Gastroesophageal sphincter (tissue), 4 donors: ENCODE measurements at regions not wholly inside any gene's neighbourhood (a gene's known extent, or its start where the extent isn't known, plus 50 kb on each side); places are given as distances from the start of the nearest gene placed in this dataset.
"Not testable (repeated sequence)": the region's sequence is repeated elsewhere in the genome, so short reads cannot be mapped to it uniquely, and the experiment has no call there.

Source experiments
- ATAC-seq: fragments of 150-250 bp; one replicate; pipeline ENCODE4 v1.9.1; 2016; ENCODE audit warnings: mild to moderate bottlenecking, moderate library complexity
- H3K27ac ChIP-seq, 4 donors: fragments of 200-600 bp; sonication (generic) in 3 of 4; 1 replicate in 3 of 4; 2 replicates in 1 of 4; pipeline ENCODE4 v1.5.1; 2016 to 2019
- H3K27me3 ChIP-seq: fragments of 200-600 bp; sonication (generic); one replicate; pipeline ENCODE4 v1.5.1; 2019
- H3K36me3 ChIP-seq, 2 donors: fragments of 200-600 bp; sonication (generic); one replicate each; pipeline ENCODE4 v1.5.1; 2019; ENCODE audit warnings: control low read depth in 1 of 2
- H3K4me1 ChIP-seq, 3 donors: fragments of 200-600 bp; sonication (generic); 1 replicate in 2 of 3; 2 replicates in 1 of 3; pipeline ENCODE4 v1.5.1; 2016 to 2019; ENCODE audit warnings: control low read depth in 2 of 3
- H3K4me3 ChIP-seq, 2 donors: fragments of 200-600 bp; sonication (generic); one replicate each; pipeline ENCODE4 v1.5.1; 2019; ENCODE audit warnings: mild to moderate bottlenecking in 1 of 2, moderate library complexity in 1 of 2
- H3K9me3 ChIP-seq, 3 donors: fragments of 200-600 bp; sonication (generic); one replicate each; pipeline ENCODE4 v1.5.1; 2017 to 2019; ENCODE audit warnings: control low read depth in 2 of 3
- EP300 ChIP-seq: sonication (generic); formaldehyde crosslinking; IDR thresholded peaks from one replicate; pipeline ENCODE4 v1.6.1; 2017; ENCODE audit warnings: antibody characterized with exemption, mild to moderate bottlenecking
- POLR2A ChIP-seq, 2 donors: fragments of 450-650 bp; IDR thresholded peaks; one replicate each; pipeline ENCODE4 v1.6.1; 2017; ENCODE audit warnings: antibody characterized with exemption in 2 of 2, mild to moderate bottlenecking in 2 of 2, moderate library complexity in 1 of 2
- POLR2AphosphoS5 ChIP-seq: sonication (generic); formaldehyde crosslinking; IDR thresholded peaks from one replicate; pipeline ENCODE4 v1.6.1; 2017; ENCODE audit warnings: antibody characterized with exemption
- WGBS, 2 donors: methylation state at CpG; one replicate each; pipeline ENCODE4 v1.1.5; 2018; ENCODE audit warnings: low coverage in 1 of 2; 5-methylcytosine and 5-hydroxymethylcytosine counted together
- TF ChIP-seq, protein P1 (sequence below), 4 experiments: fragments of 200-600 bp in 2 of 4; fragments of 450-650 bp in 2 of 4; sonication (generic) in 1 of 4; IDR thresholded peaks; one replicate each; pipeline ENCODE4 v1.5.1; 2017 to 2019; ENCODE audit warnings: antibody characterized with exemption in 4 of 4, mild to moderate bottlenecking in 2 of 4, moderate library complexity in 2 of 4

DNA sequence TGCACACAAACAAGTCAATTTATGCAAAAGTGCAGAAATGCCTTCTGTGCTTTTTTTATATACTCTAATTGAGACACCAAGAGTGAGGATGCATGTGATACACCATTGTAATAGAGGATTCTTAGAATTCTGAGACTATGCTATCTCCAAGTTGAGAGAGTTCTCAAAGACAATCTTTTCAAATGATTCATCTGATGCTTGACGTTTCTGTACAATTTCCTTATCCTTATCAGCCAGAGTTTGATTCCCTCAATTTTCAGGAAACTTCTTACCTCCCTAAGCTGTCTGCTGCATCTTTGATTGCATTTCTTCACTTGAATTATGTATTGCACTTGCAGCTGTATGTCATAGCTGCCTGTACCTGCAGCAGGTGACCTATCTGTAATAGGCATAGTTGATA is 211.3 kb upstream of the SPAG17 start:
- Histone ChIP-seq H3K4me3 (no peak overlapping the region), H3K36me3 (no peaks in the 10 kb centered on the region), H3K27ac (no peak overlapping the region), H3K9me3 (no peaks in the 10 kb centered on the region), H3K4me1 (peaks cover 4 to 16% (median 7%) of the 10 kb centered on the region in 3 donors), H3K27me3 (no peaks in the 10 kb centered on the region)
- 28 to 38% methylated on average over 1 of the region's 1 CpG for WGBS, 2 donors
- TF ChIP-seq POLR2A (IDR thresholded peaks at IDR 0.05), result no peak
- no peak for TF ChIP-seq EP300
- TF ChIP-seq, protein P1, sequence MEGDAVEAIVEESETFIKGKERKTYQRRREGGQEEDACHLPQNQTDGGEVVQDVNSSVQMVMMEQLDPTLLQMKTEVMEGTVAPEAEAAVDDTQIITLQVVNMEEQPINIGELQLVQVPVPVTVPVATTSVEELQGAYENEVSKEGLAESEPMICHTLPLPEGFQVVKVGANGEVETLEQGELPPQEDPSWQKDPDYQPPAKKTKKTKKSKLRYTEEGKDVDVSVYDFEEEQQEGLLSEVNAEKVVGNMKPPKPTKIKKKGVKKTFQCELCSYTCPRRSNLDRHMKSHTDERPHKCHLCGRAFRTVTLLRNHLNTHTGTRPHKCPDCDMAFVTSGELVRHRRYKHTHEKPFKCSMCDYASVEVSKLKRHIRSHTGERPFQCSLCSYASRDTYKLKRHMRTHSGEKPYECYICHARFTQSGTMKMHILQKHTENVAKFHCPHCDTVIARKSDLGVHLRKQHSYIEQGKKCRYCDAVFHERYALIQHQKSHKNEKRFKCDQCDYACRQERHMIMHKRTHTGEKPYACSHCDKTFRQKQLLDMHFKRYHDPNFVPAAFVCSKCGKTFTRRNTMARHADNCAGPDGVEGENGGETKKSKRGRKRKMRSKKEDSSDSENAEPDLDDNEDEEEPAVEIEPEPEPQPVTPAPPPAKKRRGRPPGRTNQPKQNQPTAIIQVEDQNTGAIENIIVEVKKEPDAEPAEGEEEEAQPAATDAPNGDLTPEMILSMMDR (IDR thresholded peaks at IDR 0.05), result peak in 1 of 4 experiments; percentile 4
- TF ChIP-seq POLR2AphosphoS5, result no peak
- ATAC-seq, result no peak

DNA sequence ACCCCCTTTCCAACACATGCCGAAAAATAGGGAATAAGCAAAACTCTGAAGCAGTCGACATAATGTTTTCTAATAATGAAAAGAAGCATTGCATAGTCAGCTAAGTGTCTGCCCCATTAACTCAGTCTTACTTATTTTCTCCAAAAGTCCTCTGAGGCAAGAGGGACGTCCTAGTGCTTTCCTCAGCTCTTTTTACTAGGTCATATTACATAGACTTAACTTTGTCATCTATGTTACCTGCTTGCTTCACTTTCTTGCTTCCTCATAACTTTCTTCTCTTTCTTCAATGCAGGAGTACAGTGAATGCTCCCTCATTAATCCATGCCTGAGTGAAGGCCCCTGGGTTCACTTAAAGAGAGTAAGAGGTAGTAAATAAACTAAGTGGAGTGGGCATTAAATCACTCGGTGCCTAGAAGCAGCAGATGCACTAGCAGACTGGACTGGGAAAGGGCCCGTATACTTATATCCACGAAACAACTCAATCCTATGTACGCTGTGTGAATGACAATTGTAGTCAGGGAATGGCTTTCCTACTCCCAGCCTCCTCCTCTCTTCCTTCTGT is 210.5 kb upstream of the SPAG17 start:
- no peak overlapping the region for H3K4me3 ChIP-seq
- H3K27me3 ChIP-seq, result no peaks in the 10 kb centered on the region
- no peak overlapping the region for H3K27ac ChIP-seq
- H3K9me3 ChIP-seq, result no peaks in the 10 kb centered on the region
- no peak for ATAC-seq
- 71 to 81% methylated on average over 7 of the region's 7 CpGs for WGBS, 2 donors
- no peaks in the 10 kb centered on the region for H3K36me3 ChIP-seq
- TF ChIP-seq, protein P1 (IDR thresholded peaks at IDR 0.05), result no peak
- H3K4me1 ChIP-seq, result peaks cover 4 to 16% (median 7%) of the 10 kb centered on the region in 3 donors

DNA sequence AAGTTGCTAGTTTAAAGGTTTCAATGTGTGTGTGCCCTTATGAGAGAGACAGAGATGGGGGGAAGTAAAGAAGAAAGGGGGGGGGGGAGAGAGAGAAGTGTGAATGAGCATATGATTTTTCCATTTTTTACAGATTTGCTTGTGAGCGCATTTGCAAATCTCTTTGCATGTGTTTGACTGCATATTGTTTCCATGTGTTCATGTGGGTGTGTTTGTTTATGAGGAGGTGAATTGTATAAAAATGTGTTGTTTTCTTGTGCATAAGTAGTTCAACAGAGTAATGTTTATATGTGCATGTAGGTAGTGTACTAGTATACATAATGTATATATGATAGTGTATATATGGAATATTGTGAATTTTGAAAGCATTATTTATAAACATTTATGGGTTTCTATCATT is 205.9 kb upstream of the SPAG17 start:
- TF ChIP-seq, protein P1 (IDR thresholded peaks at IDR 0.05), result no peak
- TF ChIP-seq EP300 (no peak), POLR2AphosphoS5 (no peak), POLR2A (IDR thresholded peaks at IDR 0.05) (no peak)
- Histone ChIP-seq H3K27me3 (no peaks in the 10 kb centered on the region), H3K27ac (no peak overlapping the region), H3K36me3 (no peaks in the 10 kb centered on the region), H3K4me3 (no peak overlapping the region), H3K4me1 (no peaks in the 10 kb centered on the region), H3K9me3 (no peaks in the 10 kb centered on the region)
- WGBS, 2 donors, result 100% methylated on average over 1 of the region's 1 CpG
- no peak for ATAC-seq

DNA sequence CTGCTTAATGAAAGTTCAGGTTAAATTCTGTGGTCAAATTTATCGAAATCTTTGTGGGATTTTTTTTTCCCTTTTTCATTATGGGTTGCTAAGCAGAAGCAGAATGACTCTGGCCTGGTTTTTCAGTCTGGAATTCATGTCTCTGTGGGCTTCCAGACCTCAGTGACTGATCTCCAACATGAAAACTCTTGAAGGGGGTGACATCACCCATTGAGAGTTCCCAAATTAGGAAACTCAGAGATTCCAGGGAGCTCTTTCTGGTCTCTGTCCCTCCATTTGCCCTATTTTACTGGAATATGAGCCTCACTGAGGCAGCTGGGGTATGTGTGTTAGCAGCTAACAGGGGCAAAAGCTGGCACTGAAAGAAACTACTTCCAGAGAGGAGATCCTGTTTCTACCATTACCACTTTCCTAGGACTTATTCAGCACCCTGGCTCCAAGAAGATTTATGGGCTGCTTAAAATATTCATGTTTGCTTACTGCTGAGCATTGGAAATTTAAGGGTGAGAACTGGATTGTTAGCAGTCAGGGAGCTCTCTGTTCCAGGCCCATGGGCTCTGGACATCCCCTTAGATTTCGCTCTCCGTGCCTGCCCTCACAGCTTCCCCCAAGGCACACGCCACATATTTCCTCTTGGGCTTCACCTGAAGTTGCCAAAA is 203.4 kb upstream of the SPAG17 start:
- Histone ChIP-seq H3K27me3 (no peaks in the 10 kb centered on the region), H3K36me3 (no peaks in the 10 kb centered on the region), H3K27ac (no peak overlapping the region), H3K4me3 (no peak overlapping the region), H3K9me3 (no peaks in the 10 kb centered on the region), H3K4me1 (no peaks in the 10 kb centered on the region)
- TF ChIP-seq EP300, result no peak
- TF ChIP-seq, protein P1 (IDR thresholded peaks at IDR 0.05), result no peak
- TF ChIP-seq POLR2AphosphoS5, result no peak
- no peak for TF ChIP-seq POLR2A (IDR thresholded peaks at IDR 0.05)
- 91 to 100% methylated on average over 4 of the region's 4 CpGs for whole genome bisulfite sequencing, 2 donors
- no peak for ATAC-seq

DNA sequence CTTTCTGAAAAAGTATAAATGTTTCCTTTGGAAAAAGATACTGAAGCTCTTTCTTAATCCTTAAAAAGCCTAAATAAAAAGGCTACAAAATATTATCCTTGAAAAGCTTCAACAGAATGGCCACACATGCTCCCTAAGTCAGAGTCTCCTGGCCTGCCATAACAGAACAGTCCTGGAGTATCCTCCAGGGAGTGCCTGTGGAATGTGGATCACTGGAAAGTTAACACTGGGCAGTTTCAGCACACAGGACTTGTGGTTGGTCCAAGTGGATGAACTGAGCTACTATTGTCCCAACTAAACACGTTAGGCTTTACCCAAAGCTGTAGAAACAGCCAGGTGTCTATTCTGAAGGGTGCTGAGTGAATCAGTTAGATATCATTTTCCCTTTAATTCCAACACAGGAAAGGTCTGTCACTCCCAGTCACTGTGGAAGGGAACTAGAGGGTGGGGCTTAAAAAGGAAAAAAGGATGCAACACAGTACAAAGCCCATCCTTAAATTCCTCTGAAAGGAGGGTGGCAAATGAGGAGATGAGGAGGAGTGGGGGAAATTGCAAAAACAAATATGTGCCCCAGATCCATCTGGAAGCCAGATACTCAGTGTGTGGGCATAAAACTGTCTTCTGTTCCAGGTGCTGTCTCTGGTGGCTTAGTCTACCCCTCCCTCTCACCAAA is 196.3 kb upstream of the SPAG17 start:
- 40% methylated on average over 1 of the region's 1 CpG; no CpG with 5 or more reads in 1 of the 2 donors for WGBS, 2 donors
- Histone ChIP-seq H3K9me3 (peaks cover 0 to 6% (median 0%) of the 10 kb centered on the region in 3 donors), H3K4me3 (no peak overlapping the region), H3K4me1 (no peaks in the 10 kb centered on the region), H3K27ac (no peak overlapping the region), H3K36me3 (no peaks in the 10 kb centered on the region), H3K27me3 (no peaks in the 10 kb centered on the region)
- no peak for ATAC-seq
- TF ChIP-seq EP300 (no peak), POLR2A (IDR thresholded peaks at IDR 0.05) (no peak), POLR2AphosphoS5 (no peak)
- TF ChIP-seq, protein P1 (IDR thresholded peaks at IDR 0.05), result no peak

DNA sequence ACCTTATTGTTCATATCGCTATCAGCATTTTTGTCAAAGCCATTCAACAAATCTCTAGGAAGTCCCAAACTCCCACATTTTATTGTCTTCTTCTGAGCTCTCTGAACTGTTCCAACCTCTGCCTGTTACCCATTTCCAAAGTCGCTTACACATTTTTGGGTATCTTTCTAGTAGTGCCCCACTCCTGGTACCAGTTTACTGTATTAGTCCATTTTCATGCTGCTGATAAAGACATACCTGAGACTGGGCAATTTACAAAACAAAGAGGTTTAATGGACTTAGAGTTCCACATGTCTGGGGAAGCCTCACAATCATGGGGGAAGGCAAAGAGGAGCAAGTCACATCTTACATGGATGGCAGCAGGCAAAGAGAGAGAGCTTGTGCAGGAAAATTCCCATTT is 192.2 kb upstream of the SPAG17 start:
- ATAC-seq, H3K36me3 ChIP-seq, H3K4me1 ChIP-seq, H3K4me3 ChIP-seq, H3K27ac ChIP-seq, H3K27me3 ChIP-seq: not testable (repeated sequence)
- 86 to 100% methylated on average over 2 of the region's 2 CpGs for WGBS, 2 donors
- peaks cover 0 to 21% (median 0%) of the 10 kb centered on the region in 3 donors for H3K9me3 ChIP-seq
